Panc1 (cell line): ENCODE measurements at regions not wholly inside any gene's neighbourhood (a gene's known extent, or its start where the extent isn't known, plus 50 kb on each side); places are given as distances from the start of the nearest gene placed in this dataset.

ENCODE experiments used
- ATAC-seq: fragments of 200-7000 bp; cut with Tn5 transposase; 2 replicates; pipeline ENCODE4 v1.9.1; 2020; ENCODE audit warnings: mild to moderate bottlenecking, moderate library complexity
- BruUV-seq: library from RNA; stranded (reverse); fragments of 400-500 nt; replicated peaks from 2 replicates; lab custom pipeline; 2021; lab: Mats Ljungman, UMichigan
- CTCF ChIA-PET: fragments of 300-600 bp; sonication (Branson Sonifier 250); formaldehyde crosslinking; loops from one replicate; lab custom pipeline; 2022; ENCODE audit warnings: antibody characterized with exemption; lab: Charles Lee
- POLR2A ChIA-PET: fragments of 300-600 bp; sonication (Branson Sonifier 250); formaldehyde crosslinking; loops from one replicate; lab custom pipeline; 2022; ENCODE audit warnings: antibody characterized with exemption; lab: Charles Lee
- DNase-seq: peaks from one replicate; pipeline ENCODE4 v3.0.0-alpha.2; 2010; ENCODE audit warnings: low read depth, low spot score
- H3K27ac ChIP-seq: 2 replicates; pipeline ENCODE4 v1.5.1; 2011; ENCODE audit warnings: mild to moderate bottlenecking, low read length, inconsistent platforms
- H3K27me3 ChIP-seq: fragments of 200-500 bp; sonication (Bioruptor generic); 2 replicates; pipeline ENCODE4 v1.6.0; 2014; ENCODE audit warnings: low read length, inconsistent platforms; ENCODE audit not compliant: control insufficient read depth, insufficient read depth
- H3K36me3 ChIP-seq: fragments of 200-500 bp; sonication (Bioruptor generic); 2 replicates; pipeline ENCODE4 v1.5.1; 2014; ENCODE audit warnings: inconsistent platforms, mild to moderate bottlenecking, low read length, moderate library complexity; ENCODE audit not compliant: control insufficient read depth, insufficient read depth
- H3K4me1 ChIP-seq: 2 replicates; pipeline ENCODE4 v1.5.1; 2011; ENCODE audit warnings: inconsistent platforms, mild to moderate bottlenecking, low read length, moderate library complexity; ENCODE audit not compliant: control insufficient read depth, insufficient read depth
- H3K4me3 ChIP-seq, 2 experiments: 2 replicates each; pipeline ENCODE4 v1.5.1; 2011 to 2012; ENCODE audit warnings: low read depth in 2 of 2, low read length in 2 of 2, mild to moderate bottlenecking in 2 of 2, inconsistent platforms in 1 of 2, moderate library complexity in 1 of 2
- H3K9me3 ChIP-seq: fragments of 200-500 bp; sonication (Bioruptor generic); 2 replicates; pipeline ENCODE4 v1.5.1; 2014; ENCODE audit warnings: low read depth, mild to moderate bottlenecking, inconsistent platforms, low read length, moderate library complexity; ENCODE audit not compliant: control insufficient read depth, insufficient read depth
- POLR2AphosphoS5 ChIP-seq: IDR thresholded peaks from 2 replicates; pipeline ENCODE4 v1.6.1; 2012; ENCODE audit warnings: mild to moderate bottlenecking, low read depth, low read length, moderate library complexity
- SIN3A ChIP-seq: IDR thresholded peaks from 2 replicates; pipeline ENCODE4 v1.6.1; 2012; ENCODE audit warnings: low read depth, mild to moderate bottlenecking, low read length, moderate library complexity, borderline replicate concordance; ENCODE audit not compliant: insufficient read depth
- TCF7L2 ChIP-seq: IDR thresholded peaks from 2 replicates; pipeline ENCODE4 v1.6.1; 2011; ENCODE audit warnings: mild to moderate bottlenecking, low read depth, low read length, inconsistent platforms
- in situ Hi-C: cut with HindIII; loops from 2 replicates; pipeline ENCODE4 v1.10.0; 2016; ENCODE audit warnings: low sequenced_read_pairs, low pct_unique_long_range_greater_than_20kb
- intact Hi-C: fragments of 100-400 bp; cut with micrococcal nuclease; formaldehyde crosslinking; loops from one replicate; pipeline ENCODE4 v1.10.0; 2022; ENCODE audit not compliant: unreplicated experiment
- TF ChIP-seq, protein P1 (sequence below): fragments of 450-650 bp; IDR thresholded peaks from 2 replicates; pipeline ENCODE4 v1.5.1; 2017; ENCODE audit warnings: mild to moderate bottlenecking
- TF ChIP-seq, protein P2 (sequence below), 2 experiments: IDR thresholded peaks; 2 replicates each; pipeline ENCODE4 v1.6.1; 2011 to 2012; ENCODE audit warnings: low read depth in 2 of 2, control low read depth in 1 of 2, low read length in 1 of 2, mild to moderate bottlenecking in 1 of 2, moderate library complexity in 1 of 2; ENCODE audit not compliant: insufficient read depth in 1 of 2

DNA sequence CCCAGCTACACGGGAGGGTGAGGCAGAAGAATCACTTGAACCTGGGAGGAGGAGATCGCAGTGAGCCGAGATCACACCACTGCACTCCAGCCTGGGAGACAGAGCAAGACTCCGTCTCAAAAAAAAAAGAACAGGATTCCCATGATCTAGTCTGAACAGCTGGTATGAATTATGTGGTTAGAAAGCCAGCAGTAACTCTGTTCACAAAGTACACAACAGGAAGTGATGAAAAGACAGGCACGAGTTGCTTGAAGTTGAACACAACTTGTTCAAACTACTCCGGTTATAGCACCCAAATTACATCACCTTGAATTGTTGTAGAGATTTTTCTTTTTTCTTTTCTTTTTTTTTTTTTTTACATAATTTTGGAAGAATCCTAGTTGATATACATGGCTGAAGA lies 238.8 kb upstream of the RGS6 start:
- H3K4me3 ChIP-seq, result no peak overlapping the region
- no peaks in the 10 kb centered on the region for H3K27me3 ChIP-seq
- no peaks in the 10 kb centered on the region for H3K4me1 ChIP-seq
- no peaks in the 10 kb centered on the region for H3K36me3 ChIP-seq
- no peaks in the 10 kb centered on the region for H3K9me3 ChIP-seq
- DNase-seq (no peak), ATAC-seq (no peak)
- intact Hi-C loops, result no loop called here
- ChIA-PET POLR2A (no interaction called here), CTCF (no interaction called here)
- no peak for TF ChIP-seq SIN3A
- TF ChIP-seq, protein P1, sequence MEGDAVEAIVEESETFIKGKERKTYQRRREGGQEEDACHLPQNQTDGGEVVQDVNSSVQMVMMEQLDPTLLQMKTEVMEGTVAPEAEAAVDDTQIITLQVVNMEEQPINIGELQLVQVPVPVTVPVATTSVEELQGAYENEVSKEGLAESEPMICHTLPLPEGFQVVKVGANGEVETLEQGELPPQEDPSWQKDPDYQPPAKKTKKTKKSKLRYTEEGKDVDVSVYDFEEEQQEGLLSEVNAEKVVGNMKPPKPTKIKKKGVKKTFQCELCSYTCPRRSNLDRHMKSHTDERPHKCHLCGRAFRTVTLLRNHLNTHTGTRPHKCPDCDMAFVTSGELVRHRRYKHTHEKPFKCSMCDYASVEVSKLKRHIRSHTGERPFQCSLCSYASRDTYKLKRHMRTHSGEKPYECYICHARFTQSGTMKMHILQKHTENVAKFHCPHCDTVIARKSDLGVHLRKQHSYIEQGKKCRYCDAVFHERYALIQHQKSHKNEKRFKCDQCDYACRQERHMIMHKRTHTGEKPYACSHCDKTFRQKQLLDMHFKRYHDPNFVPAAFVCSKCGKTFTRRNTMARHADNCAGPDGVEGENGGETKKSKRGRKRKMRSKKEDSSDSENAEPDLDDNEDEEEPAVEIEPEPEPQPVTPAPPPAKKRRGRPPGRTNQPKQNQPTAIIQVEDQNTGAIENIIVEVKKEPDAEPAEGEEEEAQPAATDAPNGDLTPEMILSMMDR, result no peak
- TF ChIP-seq, protein P2, sequence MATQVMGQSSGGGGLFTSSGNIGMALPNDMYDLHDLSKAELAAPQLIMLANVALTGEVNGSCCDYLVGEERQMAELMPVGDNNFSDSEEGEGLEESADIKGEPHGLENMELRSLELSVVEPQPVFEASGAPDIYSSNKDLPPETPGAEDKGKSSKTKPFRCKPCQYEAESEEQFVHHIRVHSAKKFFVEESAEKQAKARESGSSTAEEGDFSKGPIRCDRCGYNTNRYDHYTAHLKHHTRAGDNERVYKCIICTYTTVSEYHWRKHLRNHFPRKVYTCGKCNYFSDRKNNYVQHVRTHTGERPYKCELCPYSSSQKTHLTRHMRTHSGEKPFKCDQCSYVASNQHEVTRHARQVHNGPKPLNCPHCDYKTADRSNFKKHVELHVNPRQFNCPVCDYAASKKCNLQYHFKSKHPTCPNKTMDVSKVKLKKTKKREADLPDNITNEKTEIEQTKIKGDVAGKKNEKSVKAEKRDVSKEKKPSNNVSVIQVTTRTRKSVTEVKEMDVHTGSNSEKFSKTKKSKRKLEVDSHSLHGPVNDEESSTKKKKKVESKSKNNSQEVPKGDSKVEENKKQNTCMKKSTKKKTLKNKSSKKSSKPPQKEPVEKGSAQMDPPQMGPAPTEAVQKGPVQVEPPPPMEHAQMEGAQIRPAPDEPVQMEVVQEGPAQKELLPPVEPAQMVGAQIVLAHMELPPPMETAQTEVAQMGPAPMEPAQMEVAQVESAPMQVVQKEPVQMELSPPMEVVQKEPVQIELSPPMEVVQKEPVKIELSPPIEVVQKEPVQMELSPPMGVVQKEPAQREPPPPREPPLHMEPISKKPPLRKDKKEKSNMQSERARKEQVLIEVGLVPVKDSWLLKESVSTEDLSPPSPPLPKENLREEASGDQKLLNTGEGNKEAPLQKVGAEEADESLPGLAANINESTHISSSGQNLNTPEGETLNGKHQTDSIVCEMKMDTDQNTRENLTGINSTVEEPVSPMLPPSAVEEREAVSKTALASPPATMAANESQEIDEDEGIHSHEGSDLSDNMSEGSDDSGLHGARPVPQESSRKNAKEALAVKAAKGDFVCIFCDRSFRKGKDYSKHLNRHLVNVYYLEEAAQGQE (IDR thresholded peaks at IDR 0.05; ENCODE audit: insufficient read depth in 1 of 2, low read depth in 2 of 2, low read length in 1 of 2), result no peak
- TF ChIP-seq POLR2AphosphoS5, result no peak
- no peak for TF ChIP-seq TCF7L2
- BruUV-seq, result no TSS peak
- in situ Hi-C loops, result no loop called here
- no peak overlapping the region for H3K27ac ChIP-seq

DNA sequence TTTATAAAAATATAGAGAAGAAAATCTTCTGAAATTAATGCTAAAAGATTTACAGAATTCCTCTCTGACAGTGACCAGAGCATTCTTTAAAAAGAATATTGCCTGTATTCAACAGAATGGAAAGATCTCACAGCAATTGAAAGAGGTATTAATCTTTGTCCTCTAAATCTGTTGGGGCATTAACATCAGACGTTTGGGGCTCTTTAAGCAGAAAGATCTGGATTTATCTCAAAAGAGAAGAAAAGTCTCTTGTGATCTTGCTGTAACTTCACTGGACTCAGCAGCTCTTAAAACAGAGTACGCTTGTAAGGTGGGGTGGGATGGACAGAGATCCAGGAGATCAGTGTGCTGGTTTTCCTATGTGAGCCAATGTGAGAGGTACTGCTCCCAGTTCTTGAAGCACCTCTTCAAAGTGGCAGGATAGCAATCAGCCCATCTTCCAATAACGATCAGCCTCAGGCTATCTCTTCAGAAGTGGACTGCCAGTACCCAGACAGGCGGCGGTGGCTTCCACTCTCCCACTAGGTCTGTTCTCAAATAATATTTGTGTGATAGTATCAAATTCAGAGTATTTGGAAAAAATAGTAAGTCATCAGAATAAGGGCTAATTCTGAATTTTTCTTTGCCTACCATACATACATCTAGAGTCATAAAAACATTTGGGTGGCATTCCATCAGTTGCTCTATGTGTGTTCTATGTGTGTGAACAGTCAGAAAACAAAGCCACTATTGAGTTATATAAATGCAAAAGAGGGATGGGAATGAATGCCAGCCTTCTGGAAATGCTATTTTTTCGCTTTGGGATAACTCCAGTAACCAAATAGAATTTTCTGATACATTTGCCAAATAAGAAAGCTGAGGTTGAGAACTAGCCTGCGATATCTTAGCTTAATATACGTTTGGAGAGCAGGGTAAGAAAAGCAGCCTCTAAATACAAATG lies 237.4 kb upstream of the RGS6 start:
- in situ Hi-C loops (no loop called here), intact Hi-C loops (no loop called here)
- POLR2A ChIA-PET, result no interaction called here
- Histone ChIP-seq H3K27ac (no peak overlapping the region), H3K4me1 (no peaks in the 10 kb centered on the region), H3K9me3 (no peaks in the 10 kb centered on the region), H3K4me3 (no peak overlapping the region), H3K27me3 (no peaks in the 10 kb centered on the region), H3K36me3 (no peaks in the 10 kb centered on the region; the same call in 1 of the 2 replicates)
- no TSS peak for BruUV-seq
- DNase-seq (no peak), ATAC-seq (no peak)
- TF ChIP-seq, protein P1, result no peak
- TF ChIP-seq TCF7L2, result no peak
- CTCF ChIA-PET, result no interaction called here
